GM21515 (cell line): ENCODE measurements at regions not wholly inside any gene's neighbourhood (a gene's known extent, or its start where the extent isn't known, plus 50 kb on each side); places are given as distances from the start of the nearest gene placed in this dataset.

Experiments
- ATAC-seq: cut with Tn5 transposase; IDR thresholded peaks from one replicate; pipeline ENCODE4 v1.9.1; 2021; ENCODE audit not compliant: unreplicated experiment

DNA sequence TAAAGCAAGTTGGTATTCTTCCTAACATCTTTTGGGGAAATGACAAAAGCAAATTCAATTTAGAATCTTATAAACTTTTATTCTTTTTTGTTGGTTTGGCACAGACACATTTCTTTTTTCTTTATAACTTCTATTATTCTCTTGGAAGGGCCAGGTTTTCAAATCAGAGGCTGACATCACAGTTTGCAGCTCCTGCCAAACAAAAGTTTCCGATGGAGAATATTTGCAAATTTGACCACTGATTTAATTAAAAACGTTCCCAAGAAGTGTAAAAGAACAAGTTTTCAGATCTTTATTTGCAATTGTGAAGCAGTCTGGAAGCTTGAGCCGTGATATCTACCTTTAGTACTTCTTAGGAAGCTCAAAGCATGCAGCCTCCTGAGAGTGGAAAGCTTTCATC lies 53.8 kb upstream of the CD83 start:
- ATAC-seq = no peak

DNA sequence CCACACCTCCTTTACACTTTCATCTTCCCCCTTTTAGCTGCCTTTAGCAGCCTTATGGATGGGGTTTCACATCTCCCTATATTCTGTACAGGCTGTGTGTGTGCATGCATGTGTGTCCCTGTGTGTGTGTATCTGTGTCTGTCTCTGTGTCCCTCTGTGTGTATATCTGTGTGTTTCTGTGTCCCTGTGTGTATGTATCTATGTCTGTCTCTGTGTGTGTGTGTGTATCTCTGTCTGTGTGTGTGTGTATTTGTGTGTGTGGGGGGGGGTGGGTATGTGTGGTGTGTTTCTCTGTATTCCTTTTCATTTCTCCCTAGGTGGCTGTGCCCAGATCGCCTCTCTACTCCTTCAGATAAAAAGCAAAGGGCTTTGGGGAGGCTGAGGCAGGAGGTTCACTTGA lies 52.2 kb upstream of the CD83 start:
- ATAC-seq = no peak

DNA sequence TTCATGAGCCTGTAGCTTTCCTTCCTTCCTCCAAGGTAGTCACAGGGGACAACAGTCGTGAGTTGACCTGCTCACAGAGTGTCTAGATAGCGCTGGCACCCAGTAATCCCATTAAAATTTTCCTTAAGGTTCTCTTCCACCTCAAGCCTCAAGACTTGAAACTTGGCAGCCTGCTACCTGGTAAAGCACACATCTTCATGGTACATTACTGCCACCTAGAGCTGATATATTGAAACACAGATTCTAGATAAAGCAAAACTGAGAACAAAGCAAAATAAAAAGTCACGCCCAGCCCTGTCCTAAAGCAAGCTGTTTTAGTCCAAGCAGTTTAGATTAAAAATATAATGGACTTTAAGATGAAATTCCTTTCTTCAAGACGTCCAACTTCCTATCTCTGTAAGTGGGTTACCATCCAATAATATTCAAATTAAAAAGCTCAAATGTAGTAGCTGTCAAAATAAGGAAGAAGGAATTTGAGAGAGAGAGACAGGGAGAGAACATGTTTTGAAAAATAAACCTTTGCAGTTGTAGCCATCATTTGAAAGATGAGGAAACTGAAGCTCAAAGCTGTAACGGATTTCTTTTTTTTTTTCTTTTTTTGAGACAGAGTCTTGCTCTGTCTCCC lies 50.7 kb upstream of the CD83 start:
- peak; percentile 59 for ATAC-seq

DNA sequence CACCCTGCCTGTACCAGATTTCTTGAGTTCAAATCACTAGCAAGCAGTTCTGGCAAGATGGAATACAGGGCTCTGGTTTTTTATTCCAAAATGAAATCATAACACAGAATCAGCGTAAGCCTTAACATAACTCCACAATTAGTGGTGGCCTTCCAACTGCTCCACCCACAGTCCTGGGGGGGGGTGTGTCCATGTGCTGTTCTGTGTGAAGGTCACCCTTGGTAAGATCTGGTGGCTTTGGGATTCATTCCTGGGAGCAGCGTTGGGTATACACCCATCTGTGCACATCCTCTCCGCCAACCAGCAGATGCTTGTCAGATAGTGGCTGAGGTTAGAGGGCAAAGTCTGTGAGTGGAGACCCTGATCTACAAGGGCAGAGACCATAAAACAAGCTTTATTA lies 49.9 kb upstream of the CD83 start:
- no peak for ATAC-seq
